Endothelial cell of umbilical vein (primary cell): ENCODE measurements at regions not wholly inside any gene's neighbourhood (a gene's known extent, or its start where the extent isn't known, plus 50 kb on each side); places are given as distances from the start of the nearest gene placed in this dataset.

ENCODE experiments used
- CTCF ChIP-seq, 2 donors: IDR thresholded peaks; 1 replicate in 1 of 2; 2 replicates in 1 of 2; pipeline ENCODE4 v1.5.1; 2011; ENCODE audit warnings: low read length in 2 of 2, mild to moderate bottlenecking in 2 of 2, moderate library complexity in 2 of 2, control low read depth in 1 of 2, inconsistent platforms in 1 of 2, low read depth in 1 of 2; ENCODE audit not compliant: insufficient read depth in 1 of 2; ENCODE audit errors: extremely low read depth in 1 of 2
- EZH2 ChIP-seq: IDR thresholded peaks from 2 replicates; pipeline ENCODE4 v1.6.1; 2012; ENCODE audit warnings: borderline replicate concordance, low read depth, mild to moderate bottlenecking, moderate library complexity, low read length, inconsistent platforms; ENCODE audit not compliant: severe bottlenecking
- GATA2 ChIP-seq: IDR thresholded peaks from 2 replicates; pipeline ENCODE4 v1.7.0; 2011; ENCODE audit warnings: low read depth, mild to moderate bottlenecking, moderate library complexity, mixed read lengths, low read length; ENCODE audit not compliant: insufficient read length, insufficient read depth
- JUN ChIP-seq: IDR thresholded peaks from 2 replicates; pipeline ENCODE4 v1.6.1; 2011; ENCODE audit warnings: borderline replicate concordance, low read depth; ENCODE audit not compliant: insufficient read length, insufficient read depth
- MYC ChIP-seq: IDR thresholded peaks from one replicate; pipeline ENCODE4 v1.6.1; 2011; ENCODE audit warnings: mild to moderate bottlenecking, low read depth, low read length
- POLR2A ChIP-seq: IDR thresholded peaks from 2 replicates; pipeline ENCODE4 v1.6.1; 2012; ENCODE audit warnings: low read depth, mild to moderate bottlenecking, control low read depth, low read length
- POLR2AphosphoS5 ChIP-seq: IDR thresholded peaks from 2 replicates; pipeline ENCODE4 v1.6.1; 2012; ENCODE audit warnings: low read depth, mild to moderate bottlenecking, control low read depth, low read length, moderate library complexity; ENCODE audit not compliant: insufficient read depth

- TF ChIP-seq CTCF (IDR thresholded peaks at IDR 0.05; ENCODE audit: extremely low read depth in 1 of 2, insufficient read depth in 1 of 2, low read depth in 1 of 2, low read length in 2 of 2) (no peak), POLR2AphosphoS5 (no peak), EZH2 (no peak), POLR2A (no peak), MYC (no peak), GATA2 (peak; percentile 69), JUN (no peak)
These were observed 81.9 kb upstream of the DUSP5 start for GRCh38 chr10:110415809-110416208.
